Upper lobe of right lung (tissue), 1 donor: ENCODE measurements at regions not wholly inside any gene's neighbourhood (a gene's known extent, or its start where the extent isn't known, plus 50 kb on each side); places are given as distances from the start of the nearest gene placed in this dataset.

Experiments used
- ATAC-seq: fragments of 200-7000 bp; cut with Tn5 transposase; one replicate; pipeline ENCODE4 v1.9.1; 2020; ENCODE audit warnings: mild to moderate bottlenecking, moderate library complexity
- DNase-seq: peaks from one replicate; pipeline ENCODE4 v3.0.0-alpha.2; 2020
- H3K27ac ChIP-seq: fragments of 200-600 bp; one replicate; pipeline ENCODE4 v1.8.0; 2022
- H3K27me3 ChIP-seq: fragments of 200-600 bp; one replicate; pipeline ENCODE4 v1.8.0; 2022; ENCODE audit warnings: mild to moderate bottlenecking
- H3K36me3 ChIP-seq: fragments of 200-600 bp; one replicate; pipeline ENCODE4 v1.8.0; 2022
- H3K4me1 ChIP-seq: fragments of 200-600 bp; one replicate; pipeline ENCODE4 v1.8.0; 2022
- H3K4me3 ChIP-seq: fragments of 200-600 bp; one replicate; pipeline ENCODE4 v1.8.0; 2022; ENCODE audit warnings: mild to moderate bottlenecking
- H3K9me3 ChIP-seq: fragments of 200-600 bp; one replicate; pipeline ENCODE4 v1.8.0; 2022
- intact Hi-C: fragments of 100-400 bp; cut with DNase I; formaldehyde crosslinking; loops from one replicate; pipeline ENCODE4 v1.11.0; 2022
- TF ChIP-seq, protein P1 (sequence below): fragments of 200-600 bp; IDR thresholded peaks from one replicate; pipeline ENCODE4 v1.8.0; 2022; ENCODE audit warnings: antibody characterized with exemption
- donor health status: DM: no; HTN: yes; CAD: no; lungs with severe emphysema.

DNA sequence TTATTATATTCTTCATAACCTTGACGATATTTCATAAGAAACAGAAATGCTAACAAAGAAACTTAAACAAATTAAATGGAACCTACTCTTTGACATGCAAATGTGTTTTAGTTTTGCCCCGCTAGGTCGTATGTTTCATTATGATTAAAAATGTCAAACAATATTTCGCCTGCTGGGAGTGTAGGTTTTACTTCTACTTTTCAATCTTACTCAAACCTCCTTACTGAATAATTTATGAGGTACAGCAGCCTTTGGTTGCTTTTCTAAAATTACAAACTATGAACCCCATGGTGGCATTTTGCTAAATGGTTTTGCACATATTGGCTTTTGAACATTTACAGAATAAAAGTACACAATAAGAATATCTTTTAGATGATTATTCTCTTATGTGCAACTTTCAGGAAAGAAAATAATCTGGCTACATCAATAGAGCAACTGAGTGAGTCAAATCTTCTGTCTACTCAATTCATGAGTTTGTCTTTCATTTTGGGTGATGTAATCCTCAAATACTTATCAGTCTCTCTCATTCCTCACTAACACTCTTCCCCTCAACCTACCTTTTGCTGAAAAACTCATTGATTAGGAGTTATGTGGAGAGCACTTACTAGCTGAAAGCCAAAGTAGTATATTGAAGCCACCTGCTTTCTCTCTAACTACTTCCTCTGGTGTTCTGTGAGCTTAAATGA, 1226.4 kb downstream of the XPNPEP1 start:
- no peaks in the 10 kb centered on the region for H3K36me3 ChIP-seq
- DNase-seq (no peak), ATAC-seq (no peak)
- no peaks in the 10 kb centered on the region for H3K27me3 ChIP-seq
- H3K27ac ChIP-seq: no peak overlapping the region
- H3K4me3 ChIP-seq: no peak overlapping the region
- H3K9me3 ChIP-seq: no peaks in the 10 kb centered on the region
- intact Hi-C loops: no loop called here
- TF ChIP-seq, protein P1, sequence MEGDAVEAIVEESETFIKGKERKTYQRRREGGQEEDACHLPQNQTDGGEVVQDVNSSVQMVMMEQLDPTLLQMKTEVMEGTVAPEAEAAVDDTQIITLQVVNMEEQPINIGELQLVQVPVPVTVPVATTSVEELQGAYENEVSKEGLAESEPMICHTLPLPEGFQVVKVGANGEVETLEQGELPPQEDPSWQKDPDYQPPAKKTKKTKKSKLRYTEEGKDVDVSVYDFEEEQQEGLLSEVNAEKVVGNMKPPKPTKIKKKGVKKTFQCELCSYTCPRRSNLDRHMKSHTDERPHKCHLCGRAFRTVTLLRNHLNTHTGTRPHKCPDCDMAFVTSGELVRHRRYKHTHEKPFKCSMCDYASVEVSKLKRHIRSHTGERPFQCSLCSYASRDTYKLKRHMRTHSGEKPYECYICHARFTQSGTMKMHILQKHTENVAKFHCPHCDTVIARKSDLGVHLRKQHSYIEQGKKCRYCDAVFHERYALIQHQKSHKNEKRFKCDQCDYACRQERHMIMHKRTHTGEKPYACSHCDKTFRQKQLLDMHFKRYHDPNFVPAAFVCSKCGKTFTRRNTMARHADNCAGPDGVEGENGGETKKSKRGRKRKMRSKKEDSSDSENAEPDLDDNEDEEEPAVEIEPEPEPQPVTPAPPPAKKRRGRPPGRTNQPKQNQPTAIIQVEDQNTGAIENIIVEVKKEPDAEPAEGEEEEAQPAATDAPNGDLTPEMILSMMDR: no peak
- H3K4me1 ChIP-seq: no peaks in the 10 kb centered on the region

DNA sequence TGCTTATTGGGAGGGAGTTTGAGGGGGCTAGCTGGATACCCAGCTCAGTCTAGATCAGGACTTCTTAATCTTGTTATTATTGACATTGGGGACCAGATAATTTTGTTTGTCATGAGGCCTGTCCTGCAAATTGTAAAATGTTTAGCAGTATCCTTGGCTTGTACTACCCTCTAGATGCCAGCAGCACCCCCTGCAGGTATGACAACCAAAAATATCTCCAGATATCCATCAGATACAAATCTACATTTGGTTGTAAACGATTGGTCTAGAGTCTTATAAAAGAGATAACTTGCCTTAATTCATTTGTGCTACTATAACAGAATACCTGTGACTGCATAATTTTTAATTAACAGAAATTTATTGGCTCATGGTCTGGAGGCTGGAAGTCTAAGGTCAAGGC, 1232.2 kb downstream of the XPNPEP1 start:
- H3K4me3 ChIP-seq: no peak overlapping the region
- DNase-seq: no peak
- H3K9me3 ChIP-seq: no peaks in the 10 kb centered on the region
- H3K27ac ChIP-seq: no peak overlapping the region
- TF ChIP-seq, protein P1: no peak
- ATAC-seq: no peak
- H3K27me3 ChIP-seq: no peaks in the 10 kb centered on the region
- intact Hi-C loops: no loop called here
- H3K36me3 ChIP-seq: no peaks in the 10 kb centered on the region
- no peaks in the 10 kb centered on the region for H3K4me1 ChIP-seq

DNA sequence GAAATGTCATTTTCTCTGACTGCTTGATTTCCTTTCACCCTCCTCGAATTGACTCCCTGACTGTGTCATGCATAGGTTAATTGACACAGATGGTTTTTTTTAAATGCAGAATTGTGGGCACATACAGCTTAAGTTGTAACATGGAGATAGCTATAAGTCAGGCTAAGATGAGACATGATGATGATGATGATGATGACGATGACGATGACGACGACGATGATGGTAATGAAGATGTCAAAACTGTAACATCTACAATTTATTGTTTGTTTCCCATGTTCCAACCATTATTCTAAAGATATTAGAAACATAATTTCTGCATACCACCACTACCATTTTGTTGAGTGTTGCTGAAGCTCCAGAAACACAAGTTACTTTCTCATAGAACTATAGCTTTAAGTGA, 1232.8 kb downstream of the XPNPEP1 start:
- TF ChIP-seq, protein P1: no peak
- ATAC-seq (no peak), DNase-seq (no peak)
- Histone ChIP-seq H3K27me3 (no peaks in the 10 kb centered on the region), H3K4me3 (no peak overlapping the region), H3K36me3 (no peaks in the 10 kb centered on the region), H3K9me3 (no peaks in the 10 kb centered on the region), H3K27ac (no peak overlapping the region), H3K4me1 (no peaks in the 10 kb centered on the region)
- intact Hi-C loops: no loop called here

DNA sequence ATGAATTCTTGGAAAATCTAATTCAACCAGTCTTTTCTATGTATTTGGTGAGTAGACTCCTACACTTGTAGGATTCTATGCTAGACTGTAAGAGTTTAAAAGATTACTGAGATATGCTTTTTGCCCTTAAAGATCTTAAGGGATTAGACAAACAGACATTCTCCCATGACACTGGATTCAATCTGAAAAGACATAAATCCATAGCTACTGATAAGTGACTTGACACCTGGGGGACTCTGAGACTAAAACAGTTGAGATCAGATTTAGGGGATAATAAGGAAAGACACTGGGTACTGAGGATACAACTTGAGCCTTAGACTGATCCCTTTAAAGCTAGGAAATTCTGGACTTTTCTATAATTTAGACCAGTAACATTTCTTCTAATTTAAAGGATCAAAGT, 1233.4 kb downstream of the XPNPEP1 start:
- no peaks in the 10 kb centered on the region for H3K9me3 ChIP-seq
- H3K27ac ChIP-seq: no peak overlapping the region
- no peaks in the 10 kb centered on the region for H3K36me3 ChIP-seq
- intact Hi-C loops: no loop called here
- TF ChIP-seq, protein P1: no peak
- H3K4me3 ChIP-seq: no peak overlapping the region
- no peak for DNase-seq
- H3K27me3 ChIP-seq: no peaks in the 10 kb centered on the region
- no peak for ATAC-seq
- H3K4me1 ChIP-seq: no peaks in the 10 kb centered on the region

DNA sequence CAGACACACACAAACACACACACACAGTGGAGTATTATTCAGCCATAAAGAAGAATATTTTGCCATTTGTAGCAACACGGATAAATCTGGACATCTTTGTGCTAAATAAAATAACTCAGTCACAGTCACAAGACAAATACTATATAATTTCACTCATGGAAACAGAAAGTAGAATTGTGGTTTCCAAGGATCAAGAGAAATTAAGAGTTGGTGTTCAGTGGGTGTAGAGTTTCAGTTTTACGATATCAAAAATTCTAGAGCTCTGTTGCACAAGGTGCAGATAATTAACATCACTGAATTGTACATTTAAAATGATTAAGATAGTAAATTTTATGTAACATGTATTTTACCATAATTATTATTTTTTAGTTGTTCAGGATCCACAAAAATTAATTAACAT, 1235.0 kb downstream of the XPNPEP1 start:
- no peaks in the 10 kb centered on the region for H3K36me3 ChIP-seq
- intact Hi-C loops: no loop called here
- ATAC-seq (no peak), DNase-seq (no peak)
- no peaks in the 10 kb centered on the region for H3K9me3 ChIP-seq
- H3K4me1 ChIP-seq: no peaks in the 10 kb centered on the region
- H3K4me3 ChIP-seq: no peak overlapping the region
- no peak overlapping the region for H3K27ac ChIP-seq
- TF ChIP-seq, protein P1: no peak
- no peaks in the 10 kb centered on the region for H3K27me3 ChIP-seq
